GM21423 (cell line): ENCODE measurements at regions not wholly inside any gene's neighbourhood (a gene's known extent, or its start where the extent isn't known, plus 50 kb on each side); places are given as distances from the start of the nearest gene placed in this dataset.
"Not testable (repeated sequence)": the region's sequence is repeated elsewhere in the genome, so short reads cannot be mapped to it uniquely, and the experiment has no call there.

Experiments used
- ATAC-seq: cut with Tn5 transposase; IDR thresholded peaks from one replicate; pipeline ENCODE4 v1.9.1; 2021; ENCODE audit warnings: mild to moderate bottlenecking, moderate library complexity; ENCODE audit not compliant: unreplicated experiment

- ATAC-seq, result no peak
Observed at GRCh38 chr9:30630459-30630858, 1754.0 kb upstream of the ACO1 start.

- ATAC-seq, result not testable (repeated sequence)
Observed at GRCh38 chr9:30646639-30647038, 1737.8 kb upstream of the ACO1 start.

DNA sequence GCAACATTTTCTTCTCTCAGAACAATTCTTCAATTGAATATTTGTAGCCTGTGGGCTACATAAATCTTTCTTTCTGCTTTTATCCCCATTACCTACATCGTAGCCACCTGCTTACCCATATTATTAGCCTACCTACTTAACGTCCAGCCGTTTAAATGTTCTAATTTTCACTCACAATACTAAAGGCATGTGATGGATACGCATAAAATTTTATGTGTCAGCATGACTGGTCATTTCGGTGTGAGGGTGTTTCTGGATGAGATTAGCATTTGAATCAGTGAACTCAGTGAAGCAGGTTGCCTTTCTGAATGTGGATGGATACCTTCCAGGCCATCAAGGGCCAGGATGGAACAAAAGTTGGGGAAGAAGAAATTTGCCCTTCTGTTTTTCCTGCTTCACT, 1722.5 kb upstream of the ACO1 start:
- ATAC-seq, result no peak

DNA sequence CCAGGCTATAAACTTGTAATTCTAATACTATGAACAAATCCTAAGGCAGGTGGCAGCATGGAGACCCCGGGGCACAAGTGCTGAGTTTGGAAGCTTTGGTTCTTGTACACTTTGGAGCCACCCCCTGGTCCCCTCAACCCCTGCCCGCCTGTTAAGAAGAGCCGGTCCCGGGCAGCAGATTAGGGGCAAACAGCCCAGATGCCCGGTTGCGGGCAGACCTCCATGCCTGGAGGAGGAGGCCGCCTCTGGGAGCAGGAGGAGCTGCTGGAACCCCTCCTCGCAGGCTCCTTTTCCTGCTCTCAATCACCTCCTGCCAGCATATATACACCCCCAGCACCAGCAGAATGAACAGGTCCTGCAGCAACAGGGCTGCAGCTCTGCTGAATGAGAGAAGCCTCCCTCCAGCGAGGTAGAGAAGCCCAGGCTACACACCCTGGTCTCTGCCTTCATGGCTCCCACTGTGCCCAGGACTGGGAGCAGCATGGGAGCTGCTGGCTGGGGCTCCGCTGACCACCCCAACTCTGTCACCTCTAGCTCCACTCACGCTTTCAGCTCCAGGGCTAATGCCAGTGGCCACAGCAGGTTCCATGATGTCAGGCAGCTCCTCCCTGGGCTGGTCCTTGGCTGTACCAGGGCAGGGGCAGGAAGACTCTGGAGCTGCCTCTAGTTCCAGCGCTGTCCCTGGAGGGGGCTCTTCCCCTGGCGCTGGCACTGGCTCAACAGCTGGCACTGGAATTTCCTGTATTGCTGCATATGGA, 1713.5 kb upstream of the ACO1 start:
- no peak for ATAC-seq

- ATAC-seq, result no peak
Observed at GRCh38 chr9:30673132-30673531, 1711.3 kb upstream of the ACO1 start.

DNA sequence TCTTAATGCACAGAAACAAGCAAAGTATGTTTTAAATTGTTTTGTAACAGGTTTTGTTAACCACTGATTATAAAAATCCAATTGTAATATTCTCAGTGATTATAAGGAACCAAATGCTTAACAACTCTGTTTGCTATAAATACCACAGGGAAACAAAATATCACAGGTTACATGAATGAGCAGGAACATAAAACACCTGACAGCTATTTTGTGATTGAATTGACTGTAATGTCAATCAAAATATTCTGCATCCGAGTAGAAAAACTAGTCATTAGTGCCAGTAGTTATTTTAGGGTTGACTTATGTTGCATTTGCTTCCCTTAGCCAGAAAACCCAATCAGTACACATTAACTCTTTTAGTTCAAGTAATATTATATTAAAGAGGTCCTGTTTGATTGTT, 1707.8 kb upstream of the ACO1 start:
- no peak for ATAC-seq

- no peak for ATAC-seq
Observed at GRCh38 chr9:30677221-30677620, 1707.2 kb upstream of the ACO1 start.

GRCh38 chr9:30688801-30689200, 1695.6 kb upstream of the ACO1 start:
- no peak for ATAC-seq

DNA sequence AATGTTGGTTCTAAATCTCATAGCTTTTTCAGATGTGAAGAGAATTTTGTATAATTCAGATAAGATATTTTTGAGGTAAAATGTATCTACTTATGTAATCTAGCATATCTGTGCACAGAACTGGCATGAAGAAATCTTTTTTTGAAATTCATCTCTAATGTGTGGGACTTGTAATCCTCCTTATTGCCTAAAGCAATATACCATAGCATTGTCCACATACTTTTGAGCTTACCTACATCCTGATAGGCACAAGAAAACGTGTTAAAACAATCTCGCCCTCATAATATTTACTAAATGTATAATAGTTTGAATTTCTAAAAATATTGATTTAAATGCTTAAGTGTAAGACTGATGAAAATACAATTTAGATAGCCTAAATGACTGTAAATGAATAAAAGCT, 1686.5 kb upstream of the ACO1 start:
- no peak for ATAC-seq

GRCh38 chr9:30711591-30711990, 1672.9 kb upstream of the ACO1 start:
- no peak for ATAC-seq

- ATAC-seq, result no peak
Observed at GRCh38 chr9:30713243-30713642, 1671.2 kb upstream of the ACO1 start.

GRCh38 chr9:30714389-30714788, 1670.1 kb upstream of the ACO1 start:
- ATAC-seq, result no peak

DNA sequence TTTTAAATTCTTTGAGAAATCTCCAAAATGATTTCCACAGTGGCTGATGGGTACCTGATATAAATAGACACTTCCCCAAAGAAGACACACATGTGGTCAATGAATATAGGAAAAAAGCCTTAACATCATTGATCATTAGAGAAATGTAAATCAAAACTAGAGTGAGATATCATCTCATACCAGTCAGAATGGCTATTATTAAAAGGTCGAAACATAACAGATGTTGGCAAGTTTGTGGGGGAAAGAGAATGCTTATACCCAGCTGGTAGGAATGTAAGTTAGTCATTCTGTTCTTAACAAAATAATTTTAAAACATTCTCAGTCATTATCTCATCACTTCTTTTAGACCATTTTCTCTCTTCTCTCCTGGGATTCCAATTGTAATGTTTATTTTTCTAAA, 1666.0 kb upstream of the ACO1 start:
- no peak for ATAC-seq

GRCh38 chr9:30722065-30722464, 1662.4 kb upstream of the ACO1 start:
- ATAC-seq, result no peak

- ATAC-seq, result no peak
Observed at GRCh38 chr9:30723656-30724055, 1660.8 kb upstream of the ACO1 start.

- no peak for ATAC-seq
Observed at GRCh38 chr9:30732060-30732459, 1652.4 kb upstream of the ACO1 start.

GRCh38 chr9:30744871-30745270, 1639.6 kb upstream of the ACO1 start:
- ATAC-seq, result no peak

DNA sequence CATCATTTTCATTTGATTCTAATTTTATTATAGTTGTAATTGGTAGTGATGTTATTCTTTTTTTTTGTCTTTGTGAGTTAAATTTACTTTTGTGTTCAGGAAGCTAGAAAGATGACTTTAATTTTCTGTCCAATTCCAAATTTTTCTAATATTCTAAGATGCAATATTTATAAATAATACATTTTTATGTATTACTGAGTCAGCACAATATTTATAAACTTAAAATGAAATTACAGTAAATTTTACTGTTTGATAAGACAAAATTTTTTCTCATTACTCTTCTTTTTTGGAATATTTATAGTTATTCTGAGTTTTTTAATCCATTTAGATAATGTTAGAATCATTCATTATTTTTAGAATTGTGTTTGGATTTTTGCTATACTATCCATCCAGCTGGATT, 1637.9 kb upstream of the ACO1 start:
- no peak for ATAC-seq

GRCh38 chr9:30757723-30758122, 1626.7 kb upstream of the ACO1 start:
- ATAC-seq, result no peak

- ATAC-seq, result no peak
Observed at GRCh38 chr9:30758726-30759446, 1625.6 kb upstream of the ACO1 start.

GRCh38 chr9:30765318-30765717, 1619.1 kb upstream of the ACO1 start:
- ATAC-seq, result no peak

- no peak for ATAC-seq
Observed at GRCh38 chr9:30771163-30771708, 1613.2 kb upstream of the ACO1 start.
